Ascending aorta (tissue), 2 donors: ENCODE measurements at regions not wholly inside any gene's neighbourhood (a gene's known extent, or its start where the extent isn't known, plus 50 kb on each side); places are given as distances from the start of the nearest gene placed in this dataset.

ENCODE experiments used
- DNase-seq, 2 donors: peaks; one replicate each; pipeline ENCODE4 v3.0.0-alpha.2; 2019; ENCODE audit warnings: low spot score in 2 of 2
- H3K27ac ChIP-seq, 2 donors: fragments of 200-600 bp; sonication (generic); one replicate each; pipeline ENCODE4 v1.5.1; 2016 to 2017; ENCODE audit warnings: mild to moderate bottlenecking in 1 of 2
- H3K27me3 ChIP-seq: fragments of 200-600 bp; sonication (generic); one replicate; pipeline ENCODE4 v1.5.1; 2017
- H3K36me3 ChIP-seq, 2 donors: fragments of 200-600 bp; sonication (generic); one replicate each; pipeline ENCODE4 v1.5.1; 2016
- H3K4me1 ChIP-seq, 2 donors: fragments of 200-600 bp; sonication (generic); one replicate each; pipeline ENCODE4 v1.5.1; 2016 to 2017; ENCODE audit warnings: mild to moderate bottlenecking in 1 of 2
- H3K4me3 ChIP-seq, 2 donors: fragments of 200-600 bp; sonication (generic); one replicate each; pipeline ENCODE4 v1.5.1; 2016 to 2017; ENCODE audit warnings: mild to moderate bottlenecking in 1 of 2
- H3K9me3 ChIP-seq, 2 donors: fragments of 200-600 bp; sonication (generic); one replicate each; pipeline ENCODE4 v1.5.1; 2016
- intact Hi-C: fragments of 100-400 bp; cut with DNase I; formaldehyde crosslinking; loops from one replicate; pipeline ENCODE4 v1.15.1; 2023
- TF ChIP-seq, protein P1 (sequence below), 3 experiments: fragments of 200-600 bp in 2 of 3; fragments of 450-650 bp in 1 of 3; sonication (generic) in 2 of 3; IDR thresholded peaks; one replicate each; pipeline ENCODE4 v1.5.1; 2016 to 2019; ENCODE audit warnings: antibody characterized with exemption in 3 of 3, mild to moderate bottlenecking in 1 of 3, moderate library complexity in 1 of 3

DNA sequence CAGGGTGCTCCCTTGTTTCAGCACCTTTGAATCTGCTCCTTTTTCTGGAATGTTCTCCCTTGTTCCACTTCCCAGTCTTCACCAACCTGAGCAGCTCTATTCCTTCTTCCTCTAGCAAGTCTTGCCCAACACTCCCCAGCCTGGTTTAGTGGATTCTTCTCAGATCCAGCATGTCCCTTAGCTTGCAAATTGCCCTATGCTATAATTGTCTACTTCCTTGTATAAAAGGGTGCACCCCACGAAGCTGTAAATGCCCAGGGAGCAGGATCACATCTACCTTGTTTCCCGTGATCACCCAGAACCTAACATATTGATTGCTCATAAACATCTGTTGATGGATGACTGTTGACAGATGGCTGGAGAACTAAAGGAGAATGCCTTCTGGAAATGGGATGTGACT lies 93.2 kb upstream of the C1QTNF9B start:
- no peak overlapping the region for H3K27ac ChIP-seq
- no peak for DNase-seq
- H3K36me3 ChIP-seq = no peaks in the 10 kb centered on the region
- TF ChIP-seq, protein P1, sequence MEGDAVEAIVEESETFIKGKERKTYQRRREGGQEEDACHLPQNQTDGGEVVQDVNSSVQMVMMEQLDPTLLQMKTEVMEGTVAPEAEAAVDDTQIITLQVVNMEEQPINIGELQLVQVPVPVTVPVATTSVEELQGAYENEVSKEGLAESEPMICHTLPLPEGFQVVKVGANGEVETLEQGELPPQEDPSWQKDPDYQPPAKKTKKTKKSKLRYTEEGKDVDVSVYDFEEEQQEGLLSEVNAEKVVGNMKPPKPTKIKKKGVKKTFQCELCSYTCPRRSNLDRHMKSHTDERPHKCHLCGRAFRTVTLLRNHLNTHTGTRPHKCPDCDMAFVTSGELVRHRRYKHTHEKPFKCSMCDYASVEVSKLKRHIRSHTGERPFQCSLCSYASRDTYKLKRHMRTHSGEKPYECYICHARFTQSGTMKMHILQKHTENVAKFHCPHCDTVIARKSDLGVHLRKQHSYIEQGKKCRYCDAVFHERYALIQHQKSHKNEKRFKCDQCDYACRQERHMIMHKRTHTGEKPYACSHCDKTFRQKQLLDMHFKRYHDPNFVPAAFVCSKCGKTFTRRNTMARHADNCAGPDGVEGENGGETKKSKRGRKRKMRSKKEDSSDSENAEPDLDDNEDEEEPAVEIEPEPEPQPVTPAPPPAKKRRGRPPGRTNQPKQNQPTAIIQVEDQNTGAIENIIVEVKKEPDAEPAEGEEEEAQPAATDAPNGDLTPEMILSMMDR (IDR thresholded peaks at IDR 0.05) = no peak
- H3K27me3 ChIP-seq = no peaks in the 10 kb centered on the region
- H3K4me3 ChIP-seq = no peak overlapping the region
- no peaks in the 10 kb centered on the region for H3K9me3 ChIP-seq
- intact Hi-C loops = no loop called here
- H3K4me1 ChIP-seq = no peaks in the 10 kb centered on the region

DNA sequence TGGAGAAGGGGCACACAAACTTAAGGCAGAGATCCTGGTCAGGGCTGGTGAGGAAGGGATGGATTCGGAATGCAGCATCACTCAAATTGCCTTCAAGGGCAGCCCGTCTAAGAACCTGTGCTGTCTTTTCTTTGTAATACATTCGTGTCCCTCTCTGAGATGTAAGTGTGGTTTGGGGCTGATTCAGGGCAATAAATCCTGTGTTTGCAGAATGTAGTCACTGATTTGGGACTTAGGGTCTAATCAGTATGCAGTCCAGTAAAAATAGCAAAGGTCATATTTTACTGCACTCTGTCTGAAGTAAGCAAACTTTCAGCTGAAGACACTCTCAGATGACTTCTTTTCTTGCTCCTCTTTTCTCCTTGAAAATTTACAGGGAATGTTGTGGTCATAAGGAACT lies 93.8 kb upstream of the C1QTNF9B start:
- Histone ChIP-seq H3K9me3 (no peaks in the 10 kb centered on the region), H3K4me3 (no peak overlapping the region), H3K4me1 (no peaks in the 10 kb centered on the region), H3K27ac (no peak overlapping the region), H3K27me3 (no peaks in the 10 kb centered on the region), H3K36me3 (no peaks in the 10 kb centered on the region)
- intact Hi-C loops = no loop called here
- DNase-seq = no peak
- TF ChIP-seq, protein P1 (IDR thresholded peaks at IDR 0.05) = no peak

DNA sequence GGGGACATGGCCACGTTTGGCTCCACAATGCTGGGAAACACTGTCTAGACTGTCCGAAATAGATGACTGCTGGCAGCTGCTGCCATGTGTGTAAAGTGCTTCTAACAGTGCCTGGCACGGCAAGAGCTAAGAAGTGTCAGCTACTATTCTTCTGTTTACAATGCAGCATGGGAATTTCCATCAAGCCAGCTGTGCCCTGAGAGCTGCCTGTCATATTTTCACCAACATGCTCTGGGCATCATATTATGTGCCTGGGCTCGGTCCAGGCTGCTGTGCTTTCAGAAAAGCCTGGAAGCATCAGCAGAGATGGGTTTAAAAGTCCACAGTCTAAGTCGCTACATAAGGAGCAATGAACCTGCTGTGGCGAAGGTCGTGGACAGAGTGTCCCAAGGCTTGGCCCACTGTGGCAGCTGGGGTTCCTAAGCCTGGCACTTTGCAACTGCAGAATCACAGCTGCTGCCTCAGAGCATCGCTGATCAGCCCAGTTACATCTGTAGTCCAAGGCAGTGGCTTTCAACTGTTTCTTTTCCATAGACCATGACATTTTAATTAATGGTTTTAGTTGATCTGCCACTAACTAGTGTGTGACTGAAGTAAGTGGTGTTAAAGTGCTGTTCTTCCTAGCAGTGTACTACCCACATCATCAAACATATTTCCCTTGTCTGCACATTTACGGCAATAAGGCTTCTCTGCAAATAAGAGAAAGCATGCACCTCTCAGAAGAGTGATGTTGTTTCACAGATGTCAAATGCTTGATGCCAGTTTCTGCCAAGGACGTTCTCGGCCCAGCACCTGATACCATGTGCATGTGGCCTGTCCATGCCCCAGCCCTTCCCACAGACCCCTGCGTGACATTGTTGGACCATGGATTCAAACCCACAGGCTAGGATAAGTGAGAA lies 95.7 kb upstream of the C1QTNF9B start:
- intact Hi-C loops = no loop called here
- Histone ChIP-seq H3K27me3 (no peaks in the 10 kb centered on the region), H3K9me3 (no peaks in the 10 kb centered on the region), H3K4me1 (no peaks in the 10 kb centered on the region), H3K36me3 (no peaks in the 10 kb centered on the region), H3K27ac (no peak overlapping the region), H3K4me3 (no peak overlapping the region)
- TF ChIP-seq, protein P1 (IDR thresholded peaks at IDR 0.05) = no peak
- no peak for DNase-seq

DNA sequence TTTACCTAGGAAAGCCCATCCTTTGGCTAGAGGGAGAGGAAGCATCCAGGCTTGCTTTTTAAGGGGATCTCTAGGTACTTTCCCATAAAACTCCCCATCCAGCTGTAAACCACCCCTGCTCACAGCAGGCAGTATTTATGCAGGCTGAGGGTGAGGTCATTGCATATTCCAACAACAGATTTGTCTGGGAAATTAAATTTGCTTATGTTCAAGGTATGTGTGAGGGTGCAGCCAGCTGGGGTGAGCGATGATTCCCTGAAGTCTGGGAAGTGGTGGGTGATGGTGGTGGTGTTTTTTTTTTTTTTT lies 96.3 kb upstream of the C1QTNF9B start:
- Histone ChIP-seq H3K27ac (no peak overlapping the region), H3K4me1 (no peaks in the 10 kb centered on the region), H3K36me3 (no peaks in the 10 kb centered on the region), H3K27me3 (no peaks in the 10 kb centered on the region), H3K4me3 (no peak overlapping the region), H3K9me3 (no peaks in the 10 kb centered on the region)
- no peak for DNase-seq
- intact Hi-C loops = no loop called here
- TF ChIP-seq, protein P1 (IDR thresholded peaks at IDR 0.05) = no peak

DNA sequence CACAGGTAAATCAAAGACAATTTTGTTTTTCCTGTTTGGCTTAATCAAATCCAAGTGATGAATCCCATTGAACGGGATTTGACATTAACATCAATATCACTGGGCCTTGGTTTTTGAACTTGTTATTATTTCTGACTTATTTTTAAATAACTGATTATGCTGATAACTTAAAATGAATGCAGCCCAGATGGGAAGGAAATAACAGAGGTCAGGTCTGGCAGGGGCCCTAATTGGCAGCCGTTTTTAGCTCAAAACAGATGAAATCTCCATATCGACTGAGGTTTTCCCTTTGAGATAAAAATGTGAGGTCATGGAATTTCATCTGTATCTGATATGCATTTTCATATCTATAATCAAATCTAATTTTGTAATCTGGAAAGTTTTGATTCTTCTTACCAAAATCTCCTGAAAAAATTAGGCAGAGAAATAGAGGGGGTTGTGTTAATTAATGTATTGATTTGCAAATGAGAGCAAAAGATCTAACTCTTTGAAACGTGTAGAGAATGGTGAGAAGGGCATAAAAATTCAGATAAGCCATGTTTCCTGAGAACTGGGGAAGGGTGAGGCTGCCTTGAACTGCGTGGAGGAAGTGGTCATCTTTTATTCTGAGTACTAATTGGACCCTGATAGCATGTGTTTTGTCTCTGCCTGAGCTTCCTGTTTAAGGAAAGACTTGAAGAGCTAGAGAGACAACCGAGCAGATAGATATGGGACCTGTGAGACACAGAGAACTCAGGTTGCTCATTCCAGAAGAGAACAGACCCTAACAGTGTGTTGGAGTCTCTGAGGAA lies 98.2 kb upstream of the C1QTNF9B start:
- H3K27me3 ChIP-seq = no peaks in the 10 kb centered on the region
- no peaks in the 10 kb centered on the region for H3K9me3 ChIP-seq
- TF ChIP-seq, protein P1 (IDR thresholded peaks at IDR 0.05) = no peak
- no peaks in the 10 kb centered on the region for H3K36me3 ChIP-seq
- no peaks in the 10 kb centered on the region for H3K4me1 ChIP-seq
- H3K4me3 ChIP-seq = no peak overlapping the region
- intact Hi-C loops = no loop called here
- no peak for DNase-seq
- H3K27ac ChIP-seq = no peak overlapping the region
